Right ventricle myocardium inferior (tissue), 1 donor: ENCODE measurements at regions not wholly inside any gene's neighbourhood (a gene's known extent, or its start where the extent isn't known, plus 50 kb on each side); places are given as distances from the start of the nearest gene placed in this dataset.

ENCODE experiments used
- ATAC-seq: fragments of 200-7000 bp; cut with Tn5 transposase; one replicate; pipeline ENCODE4 v1.9.1; 2020; ENCODE audit warnings: mild to moderate bottlenecking, moderate library complexity
- DNase-seq: peaks from one replicate; pipeline ENCODE4 v3.0.0; 2021; ENCODE audit errors: missing footprints
- intact Hi-C: fragments of 100-400 bp; cut with DNase I; formaldehyde crosslinking; loops from one replicate; pipeline ENCODE4 v1.11.0; 2022
- donor health status: DM: no; HTN: yes; CAD: no; lungs with severe emphysema.

DNA sequence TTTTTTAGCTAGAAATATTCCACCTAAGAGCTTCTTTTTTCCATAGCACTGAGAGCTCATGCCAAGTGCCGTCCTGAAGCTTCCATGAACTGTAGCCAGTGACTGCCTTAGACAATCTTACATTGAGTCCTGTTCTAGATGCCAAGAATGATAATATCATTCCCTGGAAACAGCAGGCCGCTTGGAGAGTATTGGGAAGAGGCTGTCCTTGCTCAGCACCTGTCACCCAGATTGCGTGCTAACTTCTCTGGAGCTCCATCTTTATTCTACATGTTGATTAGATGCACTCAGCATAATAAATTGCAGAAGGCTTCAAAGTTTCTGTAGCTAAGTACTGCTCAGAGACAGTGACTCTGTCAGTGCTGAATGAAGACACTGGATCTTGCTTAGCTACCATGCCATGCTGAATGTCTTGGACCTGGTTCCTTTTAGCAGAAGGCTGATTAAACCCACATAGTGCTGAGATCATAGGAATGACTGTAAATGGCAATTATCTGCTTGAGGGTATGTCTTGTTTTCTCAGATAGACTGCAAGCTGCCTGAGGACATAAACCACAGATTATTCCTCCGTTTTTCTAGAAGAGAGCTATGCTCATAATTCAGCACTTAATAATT, 83.1 kb upstream of the IRF2BP2 start:
- intact Hi-C loops = no loop called here
- DNase-seq (no peak), ATAC-seq (no peak)

DNA sequence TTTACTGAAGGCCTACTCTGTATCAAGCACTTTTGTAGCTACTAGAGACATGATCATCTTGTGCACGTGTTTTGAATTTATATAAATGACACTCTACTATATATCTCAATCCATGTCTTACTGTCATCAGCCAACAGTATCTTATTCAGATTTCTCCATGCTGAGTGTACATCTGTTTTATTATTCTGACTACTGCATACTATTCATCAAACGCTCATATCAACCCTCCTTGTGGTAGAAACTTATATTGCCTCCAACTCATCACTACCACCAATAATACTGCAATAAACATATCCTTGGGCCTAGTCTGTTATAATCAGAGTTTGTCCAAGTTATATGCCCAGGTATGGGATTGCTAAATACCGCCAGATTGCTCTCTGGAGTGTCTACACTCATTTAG, 81.6 kb upstream of the IRF2BP2 start:
- DNase-seq (no peak), ATAC-seq (no peak)
- intact Hi-C loops = no loop called here

GRCh38 chr1:234690872-234691271, 80.9 kb upstream of the IRF2BP2 start:
- intact Hi-C loops = no loop called here
- ATAC-seq (no peak), DNase-seq (no peak)

DNA sequence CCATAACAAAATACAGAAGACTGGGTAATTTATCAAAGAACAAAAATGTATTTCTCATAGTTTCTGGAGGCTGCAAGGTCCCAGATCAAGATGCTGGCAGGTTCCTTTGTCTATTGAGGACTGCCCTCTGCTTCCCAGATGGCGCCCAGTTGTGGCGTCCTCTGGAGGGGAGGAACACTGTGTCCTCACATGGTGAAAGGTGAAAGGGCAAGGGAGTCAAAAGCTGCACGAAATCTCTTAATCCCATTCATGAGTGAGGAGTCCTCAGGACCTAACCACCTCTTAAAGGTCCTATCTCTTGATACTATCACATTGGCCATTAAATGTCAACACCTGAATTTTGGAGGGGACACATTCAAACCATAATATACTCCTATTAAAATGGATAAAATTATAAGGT, 79.3 kb upstream of the IRF2BP2 start:
- DNase-seq (no peak), ATAC-seq (no peak)
- intact Hi-C loops = no loop called here

- intact Hi-C loops = no loop called here
- ATAC-seq = no peak
- no peak for DNase-seq
Observed at GRCh38 chr1:234687011-234687410, 77.0 kb upstream of the IRF2BP2 start.

DNA sequence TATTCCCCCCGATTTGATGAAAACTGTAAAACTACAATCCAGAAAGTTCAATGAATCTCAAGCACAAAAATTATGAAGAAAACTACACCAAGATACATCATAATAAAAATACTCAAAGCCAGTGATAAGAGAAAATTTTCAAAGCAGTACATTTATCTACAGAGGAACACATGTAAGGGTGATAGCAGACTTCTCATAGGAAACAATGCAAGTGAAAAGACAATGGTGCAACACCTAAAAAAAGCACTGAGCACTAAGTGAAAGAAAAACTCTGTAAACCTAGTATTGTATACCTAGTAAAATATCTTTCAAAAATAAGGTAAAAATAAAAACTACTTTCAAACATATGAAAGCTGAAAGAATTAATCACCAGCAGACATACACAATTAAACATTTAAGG, 76.1 kb upstream of the IRF2BP2 start:
- ATAC-seq (no peak), DNase-seq (no peak)
- intact Hi-C loops = no loop called here

- intact Hi-C loops = loop anchor here (5.0 kb wide), 1 partner anchor 73 kb away; the partner anchor contains the start of gene IRF2BP2
- DNase-seq = no peak
- ATAC-seq = peak; percentile 74
Observed at GRCh38 chr1:234684856-234685255, 74.9 kb upstream of the IRF2BP2 start.

DNA sequence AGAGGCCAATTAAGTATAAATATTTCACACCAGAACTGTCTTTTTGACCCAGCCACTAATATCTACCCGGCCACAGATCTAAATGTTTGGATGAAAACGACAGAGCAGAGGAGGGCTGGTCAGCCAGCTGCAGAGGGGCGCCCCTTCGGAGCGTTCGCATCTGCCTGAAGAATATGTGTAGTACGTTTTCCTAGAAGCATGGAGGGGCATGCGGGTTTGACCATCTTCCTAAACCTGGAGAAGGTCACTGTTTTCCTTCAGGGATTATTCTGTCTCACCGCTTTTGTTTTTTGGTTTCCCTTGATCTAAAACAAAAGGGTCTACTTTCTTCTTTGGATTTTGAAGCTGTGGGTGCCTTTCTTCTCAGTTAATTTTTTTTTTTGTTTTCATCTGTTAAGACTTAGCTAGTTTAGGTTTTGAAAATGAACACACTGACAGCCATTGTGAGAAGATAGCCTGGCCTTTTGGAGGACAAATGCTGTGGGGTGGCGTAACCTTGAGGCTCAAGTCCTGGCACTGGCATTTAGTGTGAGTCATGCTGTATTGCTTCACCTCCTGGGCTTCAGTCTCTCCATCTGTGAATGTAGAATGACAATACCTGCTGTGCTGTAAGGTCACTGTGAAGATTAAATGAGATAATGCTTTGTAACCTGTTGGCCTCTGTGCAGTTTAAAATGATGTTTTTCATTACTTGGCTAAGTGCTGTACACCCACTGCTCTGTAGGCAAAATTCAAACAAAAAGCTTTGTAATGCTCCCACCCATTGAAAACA, 74.1 kb upstream of the IRF2BP2 start:
- intact Hi-C loops = loop anchor here (5.0 kb wide), 1 partner anchor 72 kb away; the partner anchor contains the start of gene IRF2BP2
- ATAC-seq = peak; percentile 97
- peak; percentile 67 for DNase-seq

GRCh38 chr1:234683127-234683860, 73.3 kb upstream of the IRF2BP2 start:
- ATAC-seq (peak; percentile 23), DNase-seq (no peak)
- intact Hi-C loops = loop anchor here (5.0 kb wide), 1 partner anchor 71 kb away; the partner anchor contains the start of gene IRF2BP2

DNA sequence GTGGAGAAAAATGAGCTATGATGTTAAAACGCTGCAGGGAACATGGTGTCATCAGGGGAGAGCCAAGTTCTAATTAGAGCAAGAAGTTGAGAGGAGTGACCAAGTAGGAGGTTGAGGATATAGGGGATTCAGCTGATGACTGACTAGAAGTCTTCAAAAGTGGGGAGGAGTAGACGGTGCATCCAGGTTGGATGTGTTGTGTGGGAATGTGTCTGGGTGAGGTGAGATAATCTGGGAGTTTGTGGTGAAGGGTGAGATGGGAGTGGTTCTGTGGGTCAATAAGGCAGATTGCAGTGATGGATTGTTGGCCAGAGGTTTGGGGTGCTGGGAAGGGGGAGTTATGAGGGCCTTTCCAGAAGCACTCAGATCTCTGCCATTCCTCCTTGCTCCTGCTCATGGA, 72.0 kb upstream of the IRF2BP2 start:
- intact Hi-C loops = loop anchor here (5.0 kb wide), 1 partner anchor 70 kb away; the partner anchor contains the start of gene IRF2BP2
- DNase-seq (no peak), ATAC-seq (no peak)

GRCh38 chr1:234681065-234681464, 71.1 kb upstream of the IRF2BP2 start:
- intact Hi-C loops = loop anchor here (5.0 kb wide), 1 partner anchor 69 kb away; the partner anchor contains the start of gene IRF2BP2
- no peak for ATAC-seq
- no peak for DNase-seq

- ATAC-seq = no peak
- intact Hi-C loops = loop anchor here (5.0 kb wide), 1 partner anchor 68 kb away; the partner anchor contains the start of gene IRF2BP2
- DNase-seq = no peak
Observed at GRCh38 chr1:234680331-234680904, 70.4 kb upstream of the IRF2BP2 start.

GRCh38 chr1:234676103-234676594, 66.2 kb upstream of the IRF2BP2 start:
- ATAC-seq (peak; percentile 95), DNase-seq (peak; percentile 89)
- intact Hi-C loops = loop anchor here (5.0 kb wide), 1 partner anchor 41 kb away; no protein-coding TSS in a partner anchor

- intact Hi-C loops = loop anchor here (5.0 kb wide), 1 partner anchor 42 kb away; no protein-coding TSS in a partner anchor
- ATAC-seq (no peak), DNase-seq (no peak)
Observed at GRCh38 chr1:234675572-234675971, 65.6 kb upstream of the IRF2BP2 start.

DNA sequence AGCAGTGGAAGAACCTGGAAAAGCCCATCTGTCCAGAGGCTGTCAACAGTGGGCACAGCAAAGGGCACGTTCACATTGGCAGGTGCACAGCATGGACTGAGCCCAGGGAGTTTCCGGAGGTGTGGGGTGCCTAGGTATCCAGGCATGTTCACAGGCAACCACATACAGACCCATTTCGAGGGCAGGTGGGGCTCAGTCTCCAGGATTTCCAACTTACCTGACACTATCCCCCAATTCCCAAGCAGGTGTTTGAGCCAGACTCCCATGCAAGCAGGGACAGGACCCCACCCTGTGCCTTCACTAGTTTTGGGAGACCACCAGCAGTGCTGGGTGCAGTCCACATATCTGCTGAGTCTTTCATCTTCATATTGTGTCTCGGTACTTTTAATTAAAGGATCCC, 65.0 kb upstream of the IRF2BP2 start:
- DNase-seq = no peak
- intact Hi-C loops = loop anchor here (5.0 kb wide), 1 partner anchor 42 kb away; no protein-coding TSS in a partner anchor
- ATAC-seq = no peak

- intact Hi-C loops = no loop called here
- ATAC-seq (no peak), DNase-seq (no peak)
Observed at GRCh38 chr1:234674218-234674815, 64.3 kb upstream of the IRF2BP2 start.

GRCh38 chr1:234672349-234673135, 62.6 kb upstream of the IRF2BP2 start:
- intact Hi-C loops = no loop called here
- no peak for DNase-seq
- no peak for ATAC-seq
